NOMO-1 treated with dmso at 0.1 percent for 144 hours (cell line): ENCODE measurements at regions not wholly inside any gene's neighbourhood (a gene's known extent, or its start where the extent isn't known, plus 50 kb on each side); places are given as distances from the start of the nearest gene placed in this dataset.

ENCODE experiments used
- DNase-seq: peaks from one replicate; lab custom pipeline; 2025; ENCODE audit not compliant: unreplicated experiment; lab: John Stamatoyannopoulos, UW

GRCh38 chr5:68557162-68557936 is 341.8 kb downstream of the PIK3R1 start:
- DNase-seq: no peak

GRCh38 chr5:68562308-68562707 is 346.8 kb downstream of the PIK3R1 start:
- no peak for DNase-seq

- no peak for DNase-seq
Observed at GRCh38 chr5:68565427-68565826, 349.9 kb downstream of the PIK3R1 start.

- DNase-seq: no peak
Observed at GRCh38 chr5:68576805-68577204, 361.2 kb downstream of the PIK3R1 start.

DNA sequence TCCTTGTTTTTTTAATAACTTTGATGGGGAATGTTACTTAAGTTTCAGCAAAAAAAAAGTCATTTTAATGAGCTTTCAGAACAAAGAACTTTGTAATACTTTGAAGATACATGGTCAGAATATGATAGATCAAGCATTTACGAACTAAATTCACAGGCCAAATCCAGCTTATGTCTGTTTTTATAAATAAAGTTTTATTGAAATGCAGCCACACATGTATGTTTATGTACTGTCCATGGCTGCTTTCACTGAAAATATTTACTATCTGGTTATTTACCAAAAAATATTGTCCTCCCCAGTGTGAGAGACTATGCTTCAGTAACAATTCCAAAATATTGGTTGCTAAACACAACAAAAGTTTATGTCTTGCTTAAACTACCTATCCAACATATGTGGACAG is 366.7 kb downstream of the PIK3R1 start:
- DNase-seq: no peak

GRCh38 chr5:68587171-68587570 is 371.6 kb downstream of the PIK3R1 start:
- no peak for DNase-seq

GRCh38 chr5:68591850-68592249 is 376.3 kb downstream of the PIK3R1 start:
- no peak for DNase-seq

DNA sequence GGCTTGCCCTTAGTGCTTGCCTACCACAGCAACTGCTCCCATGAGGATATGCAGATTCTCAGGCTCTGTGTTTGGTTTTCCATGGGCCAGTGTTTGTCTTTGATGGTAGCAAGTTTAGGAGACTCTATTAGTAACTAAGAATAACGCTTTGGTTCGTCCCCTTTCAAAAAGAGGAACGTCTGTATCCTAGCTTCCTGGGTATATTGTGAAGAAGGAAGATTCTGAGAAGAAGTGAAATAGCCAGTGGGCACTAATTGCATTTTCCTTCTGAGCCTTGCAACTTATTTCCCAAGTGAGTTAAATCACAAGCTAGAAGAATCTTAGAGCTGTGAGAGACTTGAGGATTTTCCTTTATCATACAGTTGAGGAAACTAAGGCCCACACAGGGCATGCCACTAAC is 376.8 kb downstream of the PIK3R1 start:
- DNase-seq: no peak

GRCh38 chr5:68593211-68593671 is 377.7 kb downstream of the PIK3R1 start:
- DNase-seq: no peak

DNA sequence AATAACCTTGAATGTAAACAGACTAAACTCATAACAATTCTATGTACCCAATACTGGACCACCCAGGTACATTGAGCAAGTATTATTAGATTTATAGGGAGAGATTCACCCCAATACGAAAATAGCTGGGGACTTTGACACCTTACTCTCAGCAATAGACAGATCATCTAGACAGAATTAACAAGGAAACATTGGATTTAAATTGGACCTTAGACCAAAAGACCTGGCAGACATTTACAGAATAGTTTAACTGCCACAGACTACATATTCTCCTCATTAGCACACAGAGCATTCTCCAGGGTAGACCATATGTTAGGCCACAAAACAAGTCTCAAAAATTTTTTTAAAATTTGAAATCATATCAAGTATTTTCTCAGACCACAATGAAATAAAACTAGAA is 397.4 kb downstream of the PIK3R1 start:
- DNase-seq: no peak

DNA sequence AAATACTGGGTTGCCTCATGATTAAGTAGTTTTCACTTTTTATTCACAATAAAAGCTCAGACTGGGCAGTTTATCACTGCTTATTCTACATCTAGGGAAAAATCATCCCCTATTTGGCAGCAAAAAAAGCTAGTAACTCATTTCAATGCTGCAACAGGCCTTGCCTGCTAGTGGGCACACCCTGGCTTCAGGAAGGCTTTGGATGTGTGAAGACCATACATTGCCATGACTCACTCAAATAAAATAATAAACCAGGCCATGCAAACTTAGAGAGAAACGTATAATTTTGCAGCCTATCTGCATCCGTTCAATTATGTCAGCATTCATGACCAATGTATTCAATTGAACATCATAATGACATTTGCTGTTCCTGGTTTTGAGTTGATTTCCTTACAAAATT is 402.9 kb downstream of the PIK3R1 start:
- DNase-seq: no peak

GRCh38 chr5:68627001-68627400 is 411.4 kb downstream of the PIK3R1 start:
- no peak for DNase-seq

DNA sequence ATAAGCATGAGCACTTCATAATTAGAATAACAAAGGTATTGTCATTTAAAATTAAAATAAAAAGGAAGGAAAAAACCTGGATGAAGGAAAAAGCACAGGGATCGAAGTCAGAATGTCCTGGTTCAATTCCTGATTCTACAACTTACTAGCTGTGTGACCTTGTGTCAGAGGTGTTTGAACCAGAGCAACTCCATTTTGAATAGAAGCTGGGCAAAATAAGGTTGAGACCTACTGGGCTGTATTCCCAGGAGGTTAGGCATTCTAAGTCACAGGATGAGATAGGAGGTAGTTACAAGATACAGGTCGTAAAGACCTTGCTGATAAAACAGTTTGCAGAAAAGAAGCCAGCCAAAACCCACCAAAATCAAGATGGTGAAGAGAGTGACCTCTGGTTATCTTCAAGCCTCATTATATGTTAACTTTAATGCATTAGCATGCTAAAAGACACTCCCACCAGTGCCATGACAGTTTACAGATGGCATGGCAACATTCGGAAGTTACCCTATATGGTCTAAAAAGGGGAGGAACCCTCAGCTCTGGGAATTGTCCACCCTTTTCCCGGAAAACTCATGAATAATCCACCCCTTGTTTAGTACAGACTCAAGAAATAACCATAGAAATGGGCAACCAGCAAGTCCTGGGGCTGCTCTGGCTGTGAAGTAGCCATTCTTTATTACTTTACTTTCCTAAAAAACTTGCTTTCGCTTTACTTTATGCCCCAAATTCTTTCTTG is 412.7 kb downstream of the PIK3R1 start:
- no peak for DNase-seq

- DNase-seq: no peak
Observed at GRCh38 chr5:68630354-68630753, 414.8 kb downstream of the PIK3R1 start.

DNA sequence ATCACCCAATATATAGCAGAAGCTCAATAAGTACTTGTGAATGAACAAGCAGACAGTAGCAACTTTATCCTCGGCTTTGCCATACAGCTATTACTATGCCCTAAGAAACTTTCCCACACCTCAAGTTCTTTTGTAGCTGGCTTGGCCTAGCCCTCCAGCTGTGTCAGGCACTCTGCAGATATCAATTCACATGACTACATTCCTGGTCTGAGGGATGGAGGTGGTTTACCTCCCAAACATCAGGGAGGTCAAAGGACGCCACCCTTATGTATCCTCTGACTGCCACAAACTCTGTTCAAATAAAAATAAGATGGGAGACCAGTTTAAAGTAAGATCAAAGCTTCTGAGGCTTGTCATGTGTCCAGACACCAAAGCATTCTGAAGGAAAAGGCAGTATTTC is 416.3 kb downstream of the PIK3R1 start:
- DNase-seq: no peak

DNA sequence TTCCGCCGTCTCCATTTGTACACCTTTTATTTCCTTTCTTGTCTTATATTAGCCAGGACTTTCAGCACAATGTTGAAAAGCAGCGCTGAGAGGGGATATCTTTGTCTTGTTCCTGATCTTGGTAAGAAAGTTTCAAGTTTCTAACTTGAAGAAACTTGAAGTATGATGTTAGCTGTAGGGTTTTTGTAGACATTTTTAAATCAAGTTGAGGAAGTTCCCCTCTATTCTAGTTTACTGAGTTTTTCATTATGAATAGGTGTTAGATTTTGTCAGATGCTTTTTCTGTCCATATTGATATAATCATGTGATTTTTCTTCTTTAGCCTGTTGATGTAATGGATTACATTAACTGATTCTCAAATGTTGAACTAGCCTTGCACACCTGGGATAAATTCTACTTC is 425.7 kb downstream of the PIK3R1 start:
- no peak for DNase-seq

- DNase-seq: no peak
Observed at GRCh38 chr5:68643064-68643463, 427.5 kb downstream of the PIK3R1 start.

DNA sequence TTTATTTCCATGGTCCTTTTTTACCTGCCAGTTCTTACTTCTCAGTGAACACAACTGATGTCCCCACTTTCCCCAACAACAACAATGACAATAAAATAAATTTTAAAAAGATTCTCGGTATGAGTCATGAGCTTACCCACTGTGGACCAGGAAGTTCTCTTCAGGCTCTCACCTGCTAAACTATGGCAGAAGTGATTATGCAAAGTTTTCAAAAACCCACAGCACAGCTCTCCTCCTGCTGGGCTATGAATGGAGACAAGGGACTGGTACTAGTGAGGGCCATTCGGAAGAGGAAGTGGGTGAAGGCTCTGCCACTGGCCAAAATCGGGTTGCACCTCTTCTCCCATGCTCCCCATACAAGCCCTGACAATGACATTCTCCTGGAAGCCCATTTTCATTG is 429.4 kb downstream of the PIK3R1 start:
- no peak for DNase-seq

- DNase-seq: no peak
Observed at GRCh38 chr5:68646144-68646543, 430.6 kb downstream of the PIK3R1 start.

DNA sequence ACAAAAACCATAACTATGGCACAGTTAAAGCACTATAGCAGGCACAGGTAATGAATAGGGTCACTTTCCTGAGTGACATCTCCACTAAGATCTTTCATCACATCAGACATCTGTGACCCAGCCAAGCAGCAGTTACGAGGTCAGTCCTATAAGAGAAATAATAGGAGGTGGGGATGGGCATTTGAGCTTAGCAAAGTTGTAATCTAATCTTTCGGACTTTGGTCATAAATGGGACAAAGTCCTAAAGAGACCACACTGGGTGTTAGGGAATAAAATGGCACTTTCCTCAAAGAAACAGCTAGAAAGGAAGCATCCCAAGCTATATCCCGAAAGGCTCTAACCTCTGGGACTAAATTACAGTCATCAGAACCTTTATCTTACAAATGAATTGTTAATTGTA is 432.2 kb downstream of the PIK3R1 start:
- no peak for DNase-seq

DNA sequence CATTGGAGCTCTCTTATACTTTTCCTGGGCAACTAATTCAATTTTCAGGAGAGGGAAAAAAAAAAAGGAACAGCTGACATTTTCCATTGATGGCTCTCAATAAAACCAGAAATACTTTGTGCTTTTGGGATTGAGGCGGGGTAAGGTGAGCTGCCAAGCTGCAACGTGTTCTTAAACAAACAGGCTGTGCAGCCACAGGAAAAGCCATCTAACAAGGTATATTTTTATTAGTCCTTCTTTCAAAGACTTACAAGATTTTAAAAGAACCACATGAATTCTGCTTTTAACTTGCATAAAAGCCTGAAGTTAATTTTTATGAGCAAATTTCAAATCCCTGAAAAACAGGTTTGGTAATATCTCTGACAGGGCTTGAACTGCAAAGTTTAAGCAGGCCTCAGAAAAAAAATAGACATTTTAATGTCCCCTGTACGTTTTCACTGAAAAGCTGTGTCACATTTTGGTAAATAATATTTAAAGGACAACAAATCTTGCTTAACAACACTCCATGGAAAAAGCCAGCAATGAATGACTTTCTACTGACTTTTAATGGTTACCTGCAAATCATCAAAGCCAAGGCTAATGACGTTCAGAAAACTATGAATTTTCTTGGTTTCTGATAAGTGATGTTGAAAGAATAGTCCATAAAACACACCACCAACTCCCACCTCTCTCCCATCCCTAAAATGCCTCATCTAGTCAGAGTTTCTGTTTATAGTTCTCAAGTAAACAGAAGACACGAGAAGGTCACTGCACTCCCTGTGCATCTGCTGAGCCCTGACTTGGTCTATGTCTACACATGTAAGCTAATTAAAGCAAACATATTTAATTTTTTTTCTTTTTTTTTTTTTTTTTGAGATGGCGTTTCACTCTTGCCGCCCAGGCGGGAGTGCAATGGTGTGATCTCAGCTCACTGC is 433.6 kb downstream of the PIK3R1 start:
- no peak for DNase-seq
